GM11168 (cell line): ENCODE measurements at regions not wholly inside any gene's neighbourhood (a gene's known extent, or its start where the extent isn't known, plus 50 kb on each side); places are given as distances from the start of the nearest gene placed in this dataset.
"Not testable (repeated sequence)": the region's sequence is repeated elsewhere in the genome, so short reads cannot be mapped to it uniquely, and the experiment has no call there.

ENCODE experiments used
- in situ Hi-C: fragments of 300-500 bp; cut with MboI; formaldehyde crosslinking; loops from one replicate; pipeline ENCODE4 v1.12.0; 2022; ENCODE audit warnings: low sequenced_read_pairs; ENCODE audit not compliant: unreplicated experiment

- in situ Hi-C loops: no loop called here
Observed at GRCh38 chr6:141467881-141468280, 664.8 kb upstream of the GJE1 start.

DNA sequence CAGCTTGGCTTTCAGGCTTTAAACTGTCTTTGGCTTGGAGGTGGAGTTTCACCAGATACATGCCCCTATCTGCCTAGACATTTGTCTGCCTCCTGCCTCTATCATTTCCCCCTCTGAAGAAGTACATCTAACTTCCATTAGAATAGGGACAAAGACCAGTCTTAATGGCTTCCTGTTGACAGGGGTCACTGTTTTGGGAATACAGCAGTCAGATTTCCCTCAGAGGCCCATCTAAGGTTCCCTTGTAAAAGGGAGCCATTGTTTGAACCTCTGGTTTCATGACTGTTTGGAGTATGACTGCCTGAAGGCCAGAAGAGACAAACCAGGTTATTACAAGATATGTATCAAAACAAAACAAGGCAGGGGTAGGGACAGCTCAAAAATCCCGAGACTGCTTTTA, 665.7 kb upstream of the GJE1 start:
- in situ Hi-C loops: no loop called here

DNA sequence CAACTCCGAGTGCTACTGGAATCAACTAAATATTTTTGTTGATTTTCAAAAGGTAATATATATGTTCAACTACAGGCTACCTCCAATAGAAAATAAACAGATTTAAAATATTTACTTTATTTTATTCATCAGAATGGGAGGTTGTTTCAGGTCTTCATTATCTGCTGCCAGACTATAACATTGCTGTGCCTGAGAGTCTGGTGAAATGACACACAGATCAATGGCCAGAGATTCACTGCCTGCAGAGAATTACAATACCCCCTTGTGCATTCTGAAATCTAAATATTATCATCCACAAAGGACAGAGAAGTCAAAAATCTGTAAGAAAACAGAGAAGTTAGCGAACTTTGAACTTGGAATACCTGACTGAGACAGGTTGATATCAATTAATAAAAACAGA, 667.8 kb upstream of the GJE1 start:
- in situ Hi-C loops: no loop called here

GRCh38 chr6:141464490-141464889, 668.2 kb upstream of the GJE1 start:
- in situ Hi-C loops: no loop called here

GRCh38 chr6:141463237-141463977, 669.3 kb upstream of the GJE1 start:
- in situ Hi-C loops: no loop called here

DNA sequence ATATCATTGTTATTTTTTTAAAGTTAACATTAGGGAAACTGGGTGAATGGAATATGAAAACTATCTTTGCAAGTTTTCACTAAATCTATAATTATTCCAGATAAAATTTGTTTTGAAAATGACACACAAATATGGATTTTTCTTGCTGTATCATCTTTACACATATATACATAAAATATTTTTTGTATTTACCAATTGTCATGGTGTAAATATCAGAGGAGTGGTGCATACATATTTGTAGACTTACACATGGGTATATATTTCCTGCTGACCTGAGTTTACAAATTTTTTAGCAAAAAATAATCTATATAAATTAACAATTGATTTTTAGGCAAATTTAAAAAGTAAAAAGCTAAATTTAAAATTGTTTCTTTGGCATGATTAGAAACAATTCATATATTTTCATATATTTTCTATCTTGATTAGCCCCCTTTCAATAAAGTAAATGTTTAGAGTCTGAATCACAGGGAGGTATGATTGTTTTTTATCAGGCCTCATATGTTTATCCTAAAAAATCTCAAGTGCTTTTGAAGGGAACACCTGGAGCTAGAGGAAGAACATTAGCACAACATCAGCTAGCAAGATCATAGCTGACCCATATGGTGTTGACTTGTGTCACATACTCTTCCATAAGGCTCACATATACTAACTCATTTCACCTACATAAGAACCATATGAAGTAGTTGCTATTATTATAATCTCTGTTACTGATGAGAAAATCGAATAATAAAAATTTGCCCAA, 671.8 kb upstream of the GJE1 start:
- in situ Hi-C loops: no loop called here

DNA sequence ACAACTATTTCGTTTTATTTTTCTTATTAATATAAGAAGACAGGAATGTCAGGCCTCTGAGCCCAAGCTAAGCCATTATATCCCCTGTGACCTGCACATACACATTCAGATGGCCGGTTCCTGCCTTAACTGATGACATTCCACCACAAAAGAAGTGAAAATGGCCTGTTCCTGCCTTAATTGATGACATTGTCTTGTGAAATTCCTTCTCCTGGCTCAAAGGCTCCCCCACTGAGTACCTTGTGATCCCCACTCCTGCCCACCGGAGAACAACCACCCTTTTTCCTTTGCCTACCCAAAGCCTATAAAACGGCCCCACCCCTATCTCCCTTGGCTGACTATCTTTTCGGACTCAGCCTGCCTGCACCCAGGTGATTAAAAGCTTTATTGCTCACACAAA, 672.5 kb upstream of the GJE1 start:
- in situ Hi-C loops: not testable (repeated sequence)

DNA sequence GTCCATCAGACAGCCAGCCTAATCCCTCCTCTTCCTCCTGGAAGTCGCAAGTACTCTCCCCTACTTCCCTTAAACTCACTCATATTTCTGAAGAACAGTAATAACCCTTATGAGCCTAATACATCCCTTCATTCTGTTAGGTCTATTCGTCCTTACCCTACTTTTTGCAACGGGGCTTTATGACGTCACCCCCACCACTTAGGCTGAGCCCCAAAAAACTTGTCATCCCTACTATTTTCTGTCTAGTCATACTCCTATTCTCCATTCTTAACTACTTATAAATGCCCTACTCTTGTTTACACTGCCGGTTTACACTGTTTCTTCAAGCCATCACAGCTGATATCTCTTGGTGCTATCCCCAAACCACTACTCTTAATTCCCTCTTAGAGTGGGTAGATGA, 674.7 kb upstream of the GJE1 start:
- in situ Hi-C loops: not testable (repeated sequence)

GRCh38 chr6:141452354-141452686, 680.4 kb upstream of the GJE1 start:
- in situ Hi-C loops: no loop called here

GRCh38 chr6:141451511-141452353, 681.0 kb upstream of the GJE1 start:
- in situ Hi-C loops: no loop called here

DNA sequence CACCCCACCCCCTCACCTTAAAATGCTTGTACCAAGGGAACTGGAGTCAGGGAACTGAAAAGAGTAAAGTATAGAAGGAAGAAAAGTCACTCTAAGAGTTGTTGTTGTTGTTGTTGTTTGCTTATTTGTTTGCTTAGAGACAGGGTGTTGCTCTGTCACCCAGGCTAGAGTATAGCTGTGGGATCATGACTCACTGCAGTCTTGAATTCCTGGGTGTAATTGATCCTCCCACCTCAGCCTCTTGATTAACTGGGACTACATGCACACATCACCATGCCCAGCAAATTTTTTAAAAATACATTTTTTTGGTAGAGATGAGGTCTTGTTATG, 681.6 kb upstream of the GJE1 start:
- in situ Hi-C loops: no loop called here

- in situ Hi-C loops: no loop called here
Observed at GRCh38 chr6:141445928-141446628, 686.6 kb upstream of the GJE1 start.

DNA sequence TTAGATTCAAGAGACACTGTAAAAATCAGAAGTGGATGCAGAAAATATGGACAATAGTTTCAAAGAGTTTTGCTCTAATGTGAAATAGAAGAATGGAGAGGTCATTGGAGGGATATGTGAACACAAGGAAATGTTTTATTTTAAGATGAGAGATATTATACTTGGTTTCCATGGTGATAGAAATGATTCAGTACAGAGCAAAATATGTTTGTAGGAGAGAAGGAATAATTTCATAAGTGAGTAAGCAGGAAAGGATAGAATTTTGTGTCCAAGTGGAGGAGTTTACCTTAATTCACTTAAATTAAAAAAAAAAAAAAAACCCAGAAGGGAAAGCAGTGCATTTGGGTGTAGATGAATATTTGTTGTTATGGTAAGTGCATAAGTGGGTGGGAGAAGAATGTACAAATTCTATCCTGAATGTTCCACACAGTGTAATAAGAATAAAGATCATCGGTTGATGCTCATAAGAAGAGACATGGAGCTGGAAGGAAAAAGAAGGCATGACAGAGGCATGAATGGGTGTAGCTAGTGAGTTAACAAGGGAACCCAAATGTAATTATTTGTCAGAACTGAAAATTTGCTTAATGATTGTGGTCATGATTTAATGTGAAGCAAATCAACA, 688.9 kb upstream of the GJE1 start:
- in situ Hi-C loops: no loop called here

- in situ Hi-C loops: no loop called here
Observed at GRCh38 chr6:141443032-141443431, 689.7 kb upstream of the GJE1 start.

DNA sequence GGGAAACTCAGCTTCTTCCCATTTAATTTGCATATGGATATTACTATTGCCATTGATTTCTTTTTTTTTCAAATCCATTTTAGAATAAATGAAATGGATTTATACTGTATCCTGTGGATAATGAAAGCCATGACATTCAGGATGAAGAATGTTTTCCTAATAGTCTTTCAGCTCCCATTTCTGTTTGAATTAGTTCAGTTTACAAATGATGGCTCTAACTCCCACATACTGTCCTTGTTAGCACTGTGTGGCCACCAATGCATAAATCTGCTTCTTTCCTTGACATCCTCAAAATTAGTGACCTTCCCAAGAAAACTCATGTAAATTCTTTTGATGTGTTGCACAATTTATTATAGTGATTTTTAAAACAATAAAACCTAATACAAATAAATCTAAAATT, 693.2 kb upstream of the GJE1 start:
- in situ Hi-C loops: no loop called here

- in situ Hi-C loops: no loop called here
Observed at GRCh38 chr6:141437685-141438084, 695.0 kb upstream of the GJE1 start.

GRCh38 chr6:141437011-141437410, 695.7 kb upstream of the GJE1 start:
- in situ Hi-C loops: no loop called here

- in situ Hi-C loops: no loop called here
Observed at GRCh38 chr6:141426400-141426980, 706.2 kb upstream of the GJE1 start.

DNA sequence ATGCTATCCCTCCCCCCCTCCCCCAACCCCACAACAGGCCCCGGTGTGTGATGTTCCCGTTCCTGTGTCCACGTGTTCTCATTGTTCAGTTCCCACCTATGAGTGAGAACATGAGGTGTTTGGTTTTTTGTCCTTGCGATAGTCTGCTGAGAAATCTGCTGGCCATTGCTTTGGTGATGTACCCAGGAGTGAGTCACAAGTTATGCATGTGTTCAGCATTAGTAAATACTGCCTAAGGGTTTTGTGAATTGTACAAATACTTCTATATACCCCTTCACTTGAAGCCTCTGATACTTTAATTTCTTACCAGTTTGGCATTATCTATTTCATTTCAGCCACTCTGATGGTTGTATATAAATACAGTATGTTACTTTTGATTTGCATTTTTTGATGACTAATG, 711.3 kb upstream of the GJE1 start:
- in situ Hi-C loops: no loop called here

GRCh38 chr6:141418076-141418475, 714.6 kb upstream of the GJE1 start:
- in situ Hi-C loops: no loop called here
